H1 (cell line): ENCODE measurements at regions not wholly inside any gene's neighbourhood (a gene's known extent, or its start where the extent isn't known, plus 50 kb on each side); places are given as distances from the start of the nearest gene placed in this dataset.
A peak's percentile ranks its signal among the peaks of the same experiment; 100 is the strongest.

Source experiments
- CTCF ChIA-PET: fragments of 300-600 bp; sonication (Branson Sonifier 250); formaldehyde crosslinking; loops from one replicate; lab custom pipeline; 2021; ENCODE audit not compliant: partially characterized antibody; lab: Charles Lee
- POLR2A ChIA-PET: fragments of 300-600 bp; sonication (Branson Sonifier 250); formaldehyde crosslinking; loops from one replicate; lab custom pipeline; 2021; ENCODE audit warnings: inconsistent platforms; ENCODE audit not compliant: partially characterized antibody; lab: Charles Lee
- DNase-seq, 2 experiments: peaks; one replicate each; pipeline versions ENCODE4 v3.0.0 to v3.0.0-alpha.2; 2010 to 2022; ENCODE audit warnings: low spot score in 2 of 2, low read depth in 1 of 2, mixed read lengths in 1 of 2
- FAIRE-seq: peaks from 2 replicates; lab custom pipeline; 2011; peaks lifted over from hg19 to GRCh38; lab: Jason Lieb, UNC
- H2AFZ ChIP-seq: 2 replicates; pipeline ENCODE4 v1.8.1; 2012; ENCODE audit warnings: low read length, inconsistent platforms
- H2AK5ac ChIP-seq: 2 replicates; pipeline ENCODE4 v1.6.1; 2013; ENCODE audit warnings: low read depth, low read length
- H2BK120ac ChIP-seq: replicated peaks from 2 replicates; pipeline ENCODE3; 2013; ENCODE audit warnings: low read depth, low read length, inconsistent platforms
- H2BK12ac ChIP-seq: 2 replicates; pipeline ENCODE4 v1.6.1; 2013; ENCODE audit warnings: low read depth, low read length
- H2BK15ac ChIP-seq: 2 replicates; pipeline ENCODE4 v1.6.1; 2013; ENCODE audit warnings: low read length
- H2BK20ac ChIP-seq: 2 replicates; pipeline ENCODE4 v1.6.1; 2013; ENCODE audit warnings: low read length
- H2BK5ac ChIP-seq: 2 replicates; pipeline ENCODE4 v1.6.1; 2013; ENCODE audit warnings: low read depth, low read length
- H3K14ac ChIP-seq: 2 replicates; pipeline ENCODE4 v1.6.1; 2013; ENCODE audit warnings: inconsistent platforms; ENCODE audit not compliant: insufficient read length
- H3K18ac ChIP-seq: 2 replicates; pipeline ENCODE4 v1.6.1; 2013; ENCODE audit warnings: low read length; ENCODE audit errors: extremely low read depth
- H3K23ac ChIP-seq: 2 replicates; pipeline ENCODE4 v1.6.1; 2013; ENCODE audit warnings: inconsistent platforms; ENCODE audit not compliant: insufficient read length
- H3K23me2 ChIP-seq: 2 replicates; pipeline ENCODE4 v1.6.1; 2013; ENCODE audit warnings: low read depth, low read length
- H3K27ac ChIP-seq: 2 replicates; pipeline ENCODE4 v1.6.1; 2011; ENCODE audit warnings: low read depth, low read length, inconsistent platforms
- H3K27me3 ChIP-seq, 4 experiments: replicated peaks in 1 of 4; 1 replicate in 1 of 4; 2 replicates in 3 of 4; pipeline versions ENCODE4 v1.6.1 to v1.8.1; 2011 to 2013; ENCODE audit warnings: low read length in 3 of 4, mild to moderate bottlenecking in 3 of 4, inconsistent platforms in 2 of 4, mixed read lengths in 2 of 4, moderate library complexity in 1 of 4; ENCODE audit not compliant: control insufficient read depth in 3 of 4, insufficient read depth in 3 of 4; ENCODE audit errors: extremely low read depth in 1 of 4
- H3K36me3 ChIP-seq, 4 experiments: 2 replicates each; pipeline versions ENCODE4 v1.6.1 to v1.8.1; 2011 to 2013; ENCODE audit warnings: mild to moderate bottlenecking in 4 of 4, low read length in 3 of 4, moderate library complexity in 2 of 4, control low read depth in 1 of 4, inconsistent platforms in 1 of 4; ENCODE audit not compliant: insufficient read depth in 4 of 4, control insufficient read depth in 2 of 4
- H3K4ac ChIP-seq: replicated peaks from 2 replicates; pipeline ENCODE3; 2013; ENCODE audit warnings: low read length, low read depth, mixed read lengths, inconsistent platforms; ENCODE audit not compliant: insufficient read length
- H3K4me1 ChIP-seq, 4 experiments: replicated peaks in 1 of 4; 1 replicate in 1 of 4; 2 replicates in 3 of 4; pipeline versions ENCODE4 v1.6.1 to v1.8.1; 2011 to 2013; ENCODE audit warnings: low read length in 3 of 4, inconsistent platforms in 2 of 4, mixed read lengths in 1 of 4; ENCODE audit not compliant: insufficient read depth in 4 of 4, control insufficient read depth in 3 of 4
- H3K4me2 ChIP-seq, 2 experiments: 2 replicates each; pipeline versions ENCODE4 v1.6.1 to v1.8.1; 2011 to 2013; ENCODE audit warnings: low read depth in 2 of 2, low read length in 2 of 2, control low read depth in 1 of 2, inconsistent platforms in 1 of 2, mild to moderate bottlenecking in 1 of 2; ENCODE audit not compliant: insufficient read depth in 1 of 2
- H3K4me3 ChIP-seq, 4 experiments: fragments of 200-600, 300-600 bp in 1 of 4; sonication (generic), shearing (Covaris generic), sonication (Bioruptor Twin) in 1 of 4; 2 replicates each; pipeline versions ENCODE4 v1.5.1 to v1.8.1; 2011 to 2016; ENCODE audit warnings: low read length in 4 of 4, low read depth in 3 of 4, control low read depth in 2 of 4, inconsistent platforms in 2 of 4, mild to moderate bottlenecking in 2 of 4, mixed read lengths in 1 of 4, moderate library complexity in 1 of 4; ENCODE audit not compliant: insufficient read depth in 2 of 4; ENCODE audit errors: extremely low read depth in 1 of 4
- H3K56ac ChIP-seq: replicated peaks from 2 replicates; pipeline ENCODE3; 2013; ENCODE audit warnings: low read depth, mild to moderate bottlenecking, mixed read lengths, low read length, inconsistent platforms; ENCODE audit not compliant: insufficient read length
- H3K79me1 ChIP-seq: 2 replicates; pipeline ENCODE4 v1.6.1; 2013; ENCODE audit warnings: low read depth, low read length, control low read depth
- H3K79me2 ChIP-seq, 2 experiments: 2 replicates each; pipeline versions ENCODE4 v1.6.1 to v1.8.1; 2012 to 2013; ENCODE audit warnings: low read length in 2 of 2, mild to moderate bottlenecking in 2 of 2, inconsistent platforms in 1 of 2; ENCODE audit not compliant: insufficient read depth in 2 of 2, control insufficient read depth in 1 of 2
- H3K9ac ChIP-seq, 4 experiments: replicated peaks in 1 of 4; 1 replicate in 1 of 4; 2 replicates in 3 of 4; pipeline versions ENCODE4 v1.6.1 to v1.8.1; 2011 to 2013; ENCODE audit warnings: low read depth in 3 of 4, low read length in 3 of 4, control low read depth in 2 of 4, mild to moderate bottlenecking in 2 of 4, moderate library complexity in 2 of 4, inconsistent platforms in 1 of 4; ENCODE audit errors: extremely low read depth in 1 of 4
- H3K9me3 ChIP-seq, 2 experiments: 2 replicates each; pipeline versions ENCODE4 v1.6.1 to v1.8.1; 2012 to 2013; ENCODE audit warnings: mild to moderate bottlenecking in 2 of 2, moderate library complexity in 2 of 2, control low read depth in 1 of 2, inconsistent platforms in 1 of 2, low read depth in 1 of 2, low read length in 1 of 2, mixed read lengths in 1 of 2; ENCODE audit not compliant: insufficient read depth in 2 of 2
- H4K20me1 ChIP-seq, 2 experiments: replicated peaks in 1 of 2; 2 replicates each; pipeline versions ENCODE3 to v1.8.1; 2011 to 2013; ENCODE audit warnings: inconsistent platforms in 2 of 2, low read length in 2 of 2, mild to moderate bottlenecking in 1 of 2; ENCODE audit not compliant: insufficient read depth in 2 of 2, control insufficient read depth in 1 of 2
- H4K5ac ChIP-seq: 2 replicates; pipeline ENCODE4 v1.6.1; 2013; ENCODE audit warnings: low read length, low read depth, mixed read lengths, inconsistent platforms; ENCODE audit not compliant: insufficient read length
- H4K8ac ChIP-seq: 2 replicates; pipeline ENCODE4 v1.8.0; 2013; ENCODE audit warnings: mild to moderate bottlenecking, moderate library complexity, low read length, inconsistent platforms; ENCODE audit not compliant: insufficient read depth; ENCODE audit errors: extremely low read depth
- H4K91ac ChIP-seq: replicated peaks from 2 replicates; pipeline ENCODE3; 2013; ENCODE audit warnings: low read length, mixed read lengths, inconsistent platforms; ENCODE audit not compliant: insufficient read length
- FOSL1 ChIP-seq: IDR thresholded peaks from 2 replicates; pipeline ENCODE4 v1.6.1; 2011; ENCODE audit warnings: mild to moderate bottlenecking, low read depth, low read length, moderate library complexity; ENCODE audit not compliant: insufficient read depth
- WGBS, 2 experiments: shearing (Covaris generic) in 1 of 2; methylation state at CpG; one replicate each; pipeline versions ENCODE4 v1.1.6 to v1.1.7; 2013 to 2015; ENCODE audit warnings: low lambda C conversion rate in 2 of 2, mixed read lengths in 2 of 2, inconsistent platforms in 1 of 2, low coverage in 1 of 2, missing lambda C conversion rate in 1 of 2; ENCODE audit not compliant: insufficient replicate concordance in 2 of 2, insufficient coverage in 1 of 2, insufficient read length in 1 of 2; ENCODE audit errors: extremely low coverage in 1 of 2, missing lambda C conversion rate in 1 of 2; 5-methylcytosine and 5-hydroxymethylcytosine counted together

GRCh38 chr6:14571746-14572145 is 454.2 kb downstream of the CD83 start:
- H3K9me3 ChIP-seq, result 0 out of 4 replicates have a peak, but pooled peaks cover 0 to 3% of the 10 kb centered on the region in 2 experiments
- no peaks in the 10 kb centered on the region for H3K23me2 ChIP-seq
- H2BK5ac ChIP-seq, result no peak overlapping the region
- H3K9ac ChIP-seq, result no peak overlapping the region
- H4K5ac ChIP-seq, result no peak overlapping the region
- H4K20me1 ChIP-seq, result no peaks in the 10 kb centered on the region
- FAIRE-seq (no peak), DNase-seq (no peak)
- no peak overlapping the region for H2BK15ac ChIP-seq
- H3K36me3 ChIP-seq, result no peaks in the 10 kb centered on the region
- 92% methylated on average over 7 of the region's 7 CpGs; no CpG with 5 or more reads in 1 of the 2 experiments for WGBS, 2 experiments
- ChIA-PET CTCF (interaction anchor here (0.7 kb wide), 1 partner anchor 1685 kb away, joined by 3 read pairs; no protein-coding TSS in a partner anchor), POLR2A (no interaction called here)
- no peak overlapping the region for H3K4ac ChIP-seq
- H3K14ac ChIP-seq, result no peak overlapping the region
- H3K18ac ChIP-seq, result no peak overlapping the region
- H3K79me2 ChIP-seq, result no peaks in the 10 kb centered on the region
- H3K56ac ChIP-seq, result no peak overlapping the region
- H2AK5ac ChIP-seq, result no peak overlapping the region
- H3K4me2 ChIP-seq, result no peak overlapping the region
- H3K27me3 ChIP-seq, result no peaks in the 10 kb centered on the region
- H3K27ac ChIP-seq, result no peak overlapping the region
- H4K91ac ChIP-seq, result peak overlapping the region; percentile 31
- no peak overlapping the region for H3K4me3 ChIP-seq
- H2BK120ac ChIP-seq, result no peak overlapping the region
- H3K23ac ChIP-seq, result no peak overlapping the region
- no peak for TF ChIP-seq FOSL1
- H2BK20ac ChIP-seq, result no peak overlapping the region
- H4K8ac ChIP-seq, result no peak overlapping the region
- H3K4me1 ChIP-seq, result no peaks in the 10 kb centered on the region
- H2AFZ ChIP-seq, result no peak overlapping the region
- no peak overlapping the region for H2BK12ac ChIP-seq
- no peaks in the 10 kb centered on the region for H3K79me1 ChIP-seq
